HUDEP-2 (cell line): ENCODE measurements at regions not wholly inside any gene's neighbourhood (a gene's known extent, or its start where the extent isn't known, plus 50 kb on each side); places are given as distances from the start of the nearest gene placed in this dataset.

Experiments
- DNase-seq, 76 experiments: peaks; one replicate each; lab custom pipeline; 2025; ENCODE audit not compliant: unreplicated experiment in 76 of 76; lab: John Stamatoyannopoulos, UW

- DNase-seq, result no peak
Observed at GRCh38 chr7:130923930-130924329, 189.9 kb upstream of the KLF14 start.

- DNase-seq, result no peak
Observed at GRCh38 chr7:130925136-130925794, 191.3 kb upstream of the KLF14 start.

- DNase-seq, result no peak
Observed at GRCh38 chr7:130926001-130926691, 192.1 kb upstream of the KLF14 start.

- DNase-seq, result no peak
Observed at GRCh38 chr7:130927062-130927461, 193.1 kb upstream of the KLF14 start.

- no peak for DNase-seq
Observed at GRCh38 chr7:130927564-130927963, 193.6 kb upstream of the KLF14 start.

GRCh38 chr7:130929896-130930659 lies 196.1 kb upstream of the KLF14 start:
- no peak for DNase-seq

- no peak for DNase-seq
Observed at GRCh38 chr7:130930681-130931080, 196.7 kb upstream of the KLF14 start.

- DNase-seq, result no peak
Observed at GRCh38 chr7:130931423-130931822, 197.4 kb upstream of the KLF14 start.

GRCh38 chr7:130932088-130932487 lies 198.1 kb upstream of the KLF14 start:
- no peak for DNase-seq

GRCh38 chr7:130932667-130933432 lies 198.8 kb upstream of the KLF14 start:
- DNase-seq, result no peak

GRCh38 chr7:130933919-130934318 lies 199.9 kb upstream of the KLF14 start:
- DNase-seq, result no peak

- no peak for DNase-seq
Observed at GRCh38 chr7:130935564-130936157, 201.7 kb upstream of the KLF14 start.

GRCh38 chr7:130936202-130936931 lies 202.4 kb upstream of the KLF14 start:
- DNase-seq, result no peak

- DNase-seq, result no peak
Observed at GRCh38 chr7:130937016-130937415, 203.0 kb upstream of the KLF14 start.

- no peak for DNase-seq
Observed at GRCh38 chr7:130937830-130938229, 203.8 kb upstream of the KLF14 start.

- no peak for DNase-seq
Observed at GRCh38 chr7:130938661-130939060, 204.7 kb upstream of the KLF14 start.

- DNase-seq, result no peak
Observed at GRCh38 chr7:130939321-130940095, 205.5 kb upstream of the KLF14 start.

- no peak for DNase-seq
Observed at GRCh38 chr7:130940326-130940725, 206.3 kb upstream of the KLF14 start.

GRCh38 chr7:130940907-130941306 lies 206.9 kb upstream of the KLF14 start:
- DNase-seq, result no peak
